ENCODE measurements at regions not wholly inside any gene's neighbourhood (a gene's known extent, or its start where the extent isn't known, plus 50 kb on each side); places are given as distances from the start of the nearest gene placed in this dataset.
"Not testable (repeated sequence)": the region's sequence is repeated elsewhere in the genome, so short reads cannot be mapped to it uniquely, and the experiment has no call there.

- Histone ChIP-seq H3K4me1 (ENCODE audit: insufficient read depth, low read length) (no peaks in the 10 kb centered on the region), H3K9me3 (ENCODE audit: low read length) (no peaks in the 10 kb centered on the region), H3K27ac (ENCODE audit: low read depth, low read length) (no peak overlapping the region), H3K36me3 (ENCODE audit: insufficient read depth, low read length) (no peaks in the 10 kb centered on the region), H3K27me3 (ENCODE audit: insufficient read depth, low read length, poor library complexity, severe bottlenecking) (no peaks in the 10 kb centered on the region), H3K4me3 (ENCODE audit: low read length) (no peak overlapping the region)
- H3K4me3 Mint-ChIP-seq = no peak overlapping the region
- DNase-seq = no peak
- H3K9me3 Mint-ChIP-seq = peaks cover 0 to 1% (median 0%) of the 10 kb centered on the region in 5 donors
- ChIA-PET POLR2A (no interaction called here), CTCF (no interaction called here)
- peaks cover 2 to 4% (median 3%) of the 10 kb centered on the region in 3 donors for H3K4me1 Mint-ChIP-seq
- no peak overlapping the region for H3K27ac Mint-ChIP-seq
- peaks cover 0 to 2% of the 10 kb centered on the region in 2 donors for H3K27me3 Mint-ChIP-seq
- peaks cover 0 to 11% (median 6%) of the 10 kb centered on the region in 3 donors for H3K36me3 Mint-ChIP-seq
Observed at GRCh38 chr17:63019138-63019873, 53.3 kb downstream of the TANC2 start.

- Histone ChIP-seq H3K36me3 (ENCODE audit: insufficient read depth, low read length) (no peaks in the 10 kb centered on the region), H3K4me3 (ENCODE audit: low read length) (no peak overlapping the region), H3K9me3 (ENCODE audit: low read length) (no peaks in the 10 kb centered on the region), H3K27me3 (ENCODE audit: insufficient read depth, low read length, poor library complexity, severe bottlenecking) (no peaks in the 10 kb centered on the region), H3K4me1 (ENCODE audit: insufficient read depth, low read length) (no peaks in the 10 kb centered on the region), H3K27ac (ENCODE audit: low read depth, low read length) (no peak overlapping the region)
- POLR2A ChIA-PET = no interaction called here
- H3K27ac Mint-ChIP-seq = no peak overlapping the region
- peaks cover 0 to 9% (median 4%) of the 10 kb centered on the region in 3 donors for H3K36me3 Mint-ChIP-seq
- CTCF ChIA-PET = no interaction called here
- peaks cover 0 to 2% of the 10 kb centered on the region in 2 donors for H3K27me3 Mint-ChIP-seq
- H3K4me3 Mint-ChIP-seq = no peak overlapping the region
- peaks cover 0 to 3% (median 0%) of the 10 kb centered on the region in 3 donors for H3K4me1 Mint-ChIP-seq
- H3K9me3 Mint-ChIP-seq = no peaks in the 10 kb centered on the region
- no peak for DNase-seq
Observed at GRCh38 chr17:63022567-63022966, 56.5 kb downstream of the TANC2 start.

GRCh38 chr17:63023049-63023448 lies 57.0 kb downstream of the TANC2 start:
- CTCF ChIA-PET = no interaction called here
- no peaks in the 10 kb centered on the region for H3K4me1 ChIP-seq (ENCODE audit: insufficient read depth, low read length)
- Mint-ChIP-seq H3K4me3 (no peak overlapping the region), H3K4me1 (peaks cover 0 to 3% (median 0%) of the 10 kb centered on the region in 3 donors), H3K27me3 (peaks cover 0 to 2% of the 10 kb centered on the region in 2 donors), H3K9me3 (no peaks in the 10 kb centered on the region), H3K27ac (no peak overlapping the region), H3K36me3 (peaks cover 0 to 9% (median 4%) of the 10 kb centered on the region in 3 donors)
- H3K27ac ChIP-seq (ENCODE audit: low read depth, low read length) = no peak overlapping the region
- no peak for DNase-seq
- H3K9me3 ChIP-seq (ENCODE audit: low read length) = no peaks in the 10 kb centered on the region
- H3K4me3 ChIP-seq (ENCODE audit: low read length) = no peak overlapping the region
- H3K36me3 ChIP-seq (ENCODE audit: insufficient read depth, low read length) = no peaks in the 10 kb centered on the region
- no peaks in the 10 kb centered on the region for H3K27me3 ChIP-seq (ENCODE audit: insufficient read depth, low read length, poor library complexity, severe bottlenecking)
- POLR2A ChIA-PET = no interaction called here

GRCh38 chr17:63024201-63024600 lies 58.2 kb downstream of the TANC2 start:
- Mint-ChIP-seq H3K36me3 (peaks cover 0 to 9% (median 3%) of the 10 kb centered on the region in 3 donors), H3K4me3 (no peak overlapping the region), H3K9me3 (no peaks in the 10 kb centered on the region), H3K4me1 (peaks cover 0 to 3% (median 0%) of the 10 kb centered on the region in 3 donors), H3K27me3 (peaks cover 0 to 2% of the 10 kb centered on the region in 2 donors), H3K27ac (no peak overlapping the region)
- Histone ChIP-seq H3K4me1 (ENCODE audit: insufficient read depth, low read length) (no peaks in the 10 kb centered on the region), H3K27ac (ENCODE audit: low read depth, low read length) (no peak overlapping the region), H3K9me3 (ENCODE audit: low read length) (no peaks in the 10 kb centered on the region), H3K4me3 (ENCODE audit: low read length) (no peak overlapping the region), H3K36me3 (ENCODE audit: insufficient read depth, low read length) (no peaks in the 10 kb centered on the region), H3K27me3 (ENCODE audit: insufficient read depth, low read length, poor library complexity, severe bottlenecking) (no peaks in the 10 kb centered on the region)
- POLR2A ChIA-PET = no interaction called here
- CTCF ChIA-PET = no interaction called here
- DNase-seq = no peak

- Mint-ChIP-seq H3K36me3 (peaks cover 0 to 9% (median 3%) of the 10 kb centered on the region in 3 donors), H3K27me3 (peaks cover 0 to 2% of the 10 kb centered on the region in 2 donors), H3K9me3 (no peaks in the 10 kb centered on the region), H3K4me1 (peaks cover 0 to 3% (median 0%) of the 10 kb centered on the region in 3 donors), H3K27ac (no peak overlapping the region), H3K4me3 (no peak overlapping the region)
- no peak for DNase-seq
- Histone ChIP-seq H3K36me3 (ENCODE audit: insufficient read depth, low read length) (no peaks in the 10 kb centered on the region), H3K4me3 (ENCODE audit: low read length) (no peak overlapping the region), H3K4me1 (ENCODE audit: insufficient read depth, low read length) (no peaks in the 10 kb centered on the region), H3K27ac (ENCODE audit: low read depth, low read length) (no peak overlapping the region), H3K27me3 (ENCODE audit: insufficient read depth, low read length, poor library complexity, severe bottlenecking) (no peaks in the 10 kb centered on the region), H3K9me3 (ENCODE audit: low read length) (no peaks in the 10 kb centered on the region)
- POLR2A ChIA-PET = no interaction called here
- CTCF ChIA-PET = no interaction called here
Observed at GRCh38 chr17:63024716-63025115, 58.7 kb downstream of the TANC2 start.

- H3K9me3 ChIP-seq (ENCODE audit: low read length); H3K4me3 Mint-ChIP-seq; H3K27ac Mint-ChIP-seq; POLR2A ChIA-PET; H3K9me3 Mint-ChIP-seq; H3K27me3 ChIP-seq (ENCODE audit: insufficient read depth, low read length, poor library complexity, severe bottlenecking); H3K4me1 Mint-ChIP-seq; H3K27me3 Mint-ChIP-seq; H3K27ac ChIP-seq (ENCODE audit: low read depth, low read length); CTCF ChIA-PET; H3K36me3 ChIP-seq (ENCODE audit: insufficient read depth, low read length); DNase-seq; H3K4me3 ChIP-seq (ENCODE audit: low read length); H3K4me1 ChIP-seq (ENCODE audit: insufficient read depth, low read length); H3K36me3 Mint-ChIP-seq: not testable (repeated sequence)
Observed at GRCh38 chr17:63025637-63026036, 59.6 kb downstream of the TANC2 start.

- H3K4me3 ChIP-seq (ENCODE audit: low read length) = no peak overlapping the region
- Mint-ChIP-seq H3K9me3 (no peaks in the 10 kb centered on the region), H3K4me1 (peaks cover 0 to 1% (median 0%) of the 10 kb centered on the region in 3 donors), H3K36me3 (peaks cover 1 to 3% (median 2%) of the 10 kb centered on the region in 3 donors), H3K27me3 (no peaks in the 10 kb centered on the region), H3K4me3 (no peak overlapping the region), H3K27ac (no peak overlapping the region)
- POLR2A ChIA-PET = no interaction called here
- H3K27ac ChIP-seq (ENCODE audit: low read depth, low read length) = no peak overlapping the region
- no peak for DNase-seq
- H3K4me1 ChIP-seq (ENCODE audit: insufficient read depth, low read length) = no peaks in the 10 kb centered on the region
- H3K27me3 ChIP-seq (ENCODE audit: insufficient read depth, low read length, poor library complexity, severe bottlenecking) = no peaks in the 10 kb centered on the region
- H3K9me3 ChIP-seq (ENCODE audit: low read length) = no peaks in the 10 kb centered on the region
- no peaks in the 10 kb centered on the region for H3K36me3 ChIP-seq (ENCODE audit: insufficient read depth, low read length)
- CTCF ChIA-PET = no interaction called here
Observed at GRCh38 chr17:63029541-63029940, 63.5 kb downstream of the TANC2 start.

GRCh38 chr17:63032142-63032541 lies 66.1 kb downstream of the TANC2 start:
- Histone ChIP-seq H3K27ac (ENCODE audit: low read depth, low read length) (no peak overlapping the region), H3K4me1 (ENCODE audit: insufficient read depth, low read length) (no peaks in the 10 kb centered on the region), H3K9me3 (ENCODE audit: low read length) (no peaks in the 10 kb centered on the region), H3K4me3 (ENCODE audit: low read length) (no peak overlapping the region), H3K36me3 (ENCODE audit: insufficient read depth, low read length) (no peaks in the 10 kb centered on the region), H3K27me3 (ENCODE audit: insufficient read depth, low read length, poor library complexity, severe bottlenecking) (no peaks in the 10 kb centered on the region)
- no peak overlapping the region for H3K4me3 Mint-ChIP-seq
- POLR2A ChIA-PET = no interaction called here
- H3K4me1 Mint-ChIP-seq = peaks cover 13 to 14% (median 14%) of the 10 kb centered on the region in 3 donors
- CTCF ChIA-PET = no interaction called here
- no peaks in the 10 kb centered on the region for H3K27me3 Mint-ChIP-seq
- H3K27ac Mint-ChIP-seq = no peak overlapping the region
- H3K9me3 Mint-ChIP-seq = no peaks in the 10 kb centered on the region
- H3K36me3 Mint-ChIP-seq = peaks cover 1 to 3% (median 2%) of the 10 kb centered on the region in 3 donors
- DNase-seq = no peak

Measured in CD8-positive, alpha-beta memory T cell (primary cell).